ENCODE measurements at regions not wholly inside any gene's neighbourhood (a gene's known extent, or its start where the extent isn't known, plus 50 kb on each side); places are given as distances from the start of the nearest gene placed in this dataset.

- intact Hi-C loops (cut with micrococcal nuclease): no loop called here
- H3K9me2 ChIP-seq (replicated peaks; ENCODE audit: low read length): no peaks in the 10 kb centered on the region
- POLR2A ChIA-PET (ENCODE audit: unreplicated experiment): no interaction called here
- H4K20me1 ChIP-seq (ENCODE audit: low read length): no peaks in the 10 kb centered on the region
- no peak overlapping the region for H3K9ac ChIP-seq (ENCODE audit: low read length)
- H3K9me3 ChIP-seq (ENCODE audit: low read length): 0 out of 2 replicates have a peak, but pooled peaks cover 5% of the 10 kb centered on the region
- H3K4me1 ChIP-seq (ENCODE audit: insufficient read depth, low read length): no peaks in the 10 kb centered on the region
- ATAC-seq: no peak
- no peak for TF ChIP-seq EZH2phosphoT487 (IDR thresholded peaks at IDR 0.05; ENCODE audit: borderline replicate concordance, low read length)
- TF ChIP-seq CTCF (conservative IDR thresholded peaks at IDR 0.05; ENCODE audit: low read depth, low read length): no peak
- no peak for TF ChIP-seq EZH2 (IDR thresholded peaks at IDR 0.05; ENCODE audit: low read length, unreplicated experiment)
- no peaks in the 10 kb centered on the region for H3K79me2 ChIP-seq (ENCODE audit: low read length)
- no peak overlapping the region for H2AFZ ChIP-seq (ENCODE audit: low read length)
- no peak overlapping the region for H3K4me3 ChIP-seq (ENCODE audit: low read length)
- no peak for DNase-seq
- CTCF ChIA-PET: no interaction called here
- no peak overlapping the region for H3K27ac ChIP-seq (ENCODE audit: low read length)
- no peaks in the 10 kb centered on the region for H3K27me3 ChIP-seq (ENCODE audit: low read length)
- H3F3A ChIP-seq (ENCODE audit: low read length, unreplicated experiment): no peaks in the 10 kb centered on the region
- no TSS peak for BruUV-seq (replicated peaks)
- H3K4me2 ChIP-seq (ENCODE audit: low read length): no peak overlapping the region
- no peaks in the 10 kb centered on the region for H3K36me3 ChIP-seq (ENCODE audit: low read depth, low read length)
Observed at GRCh38 chr4:58543465-58543864, 1433.3 kb upstream of the IGFBP7 start.

GRCh38 chr4:58541926-58542325 lies 1431.7 kb upstream of the IGFBP7 start:
- no peak overlapping the region for H3K27ac ChIP-seq (ENCODE audit: low read length)
- no peak overlapping the region for H3K4me3 ChIP-seq (ENCODE audit: low read length)
- POLR2A ChIA-PET (ENCODE audit: unreplicated experiment): no interaction called here
- H3K36me3 ChIP-seq (ENCODE audit: low read depth, low read length): no peaks in the 10 kb centered on the region
- DNase-seq: no peak
- TF ChIP-seq CTCF (conservative IDR thresholded peaks at IDR 0.05; ENCODE audit: low read depth, low read length): no peak
- no peak for TF ChIP-seq EZH2 (IDR thresholded peaks at IDR 0.05; ENCODE audit: low read length, unreplicated experiment)
- no peak for TF ChIP-seq EZH2phosphoT487 (IDR thresholded peaks at IDR 0.05; ENCODE audit: borderline replicate concordance, low read length)
- H3K79me2 ChIP-seq (ENCODE audit: low read length): no peaks in the 10 kb centered on the region
- no peaks in the 10 kb centered on the region for H3K4me1 ChIP-seq (ENCODE audit: insufficient read depth, low read length)
- H3K9me2 ChIP-seq (replicated peaks; ENCODE audit: low read length): no peaks in the 10 kb centered on the region
- intact Hi-C loops (cut with micrococcal nuclease): no loop called here
- H3K4me2 ChIP-seq (ENCODE audit: low read length): no peak overlapping the region
- H3K27me3 ChIP-seq (ENCODE audit: low read length): no peaks in the 10 kb centered on the region
- no peak overlapping the region for H2AFZ ChIP-seq (ENCODE audit: low read length)
- no peaks in the 10 kb centered on the region for H3F3A ChIP-seq (ENCODE audit: low read length, unreplicated experiment)
- BruUV-seq (replicated peaks): no TSS peak
- no peak overlapping the region for H3K9ac ChIP-seq (ENCODE audit: low read length)
- 0 out of 2 replicates have a peak, but pooled peaks cover 5% of the 10 kb centered on the region for H3K9me3 ChIP-seq (ENCODE audit: low read length)
- H4K20me1 ChIP-seq (ENCODE audit: low read length): no peaks in the 10 kb centered on the region
- no peak for ATAC-seq
- CTCF ChIA-PET: interaction anchor here (0.6 kb wide), 1 partner anchor 14 kb away, joined by 3 read pairs; no protein-coding TSS in a partner anchor

GRCh38 chr4:58522765-58523382 lies 1412.7 kb upstream of the IGFBP7 start:
- H3K27me3 ChIP-seq (ENCODE audit: low read length): no peaks in the 10 kb centered on the region
- no peak for DNase-seq
- H3K9me3 ChIP-seq (ENCODE audit: low read length): no peaks in the 10 kb centered on the region
- H3K27ac ChIP-seq (ENCODE audit: low read length): no peak overlapping the region
- H3K9ac ChIP-seq (ENCODE audit: low read length): no peak overlapping the region
- H3K4me1 ChIP-seq (ENCODE audit: insufficient read depth, low read length): no peaks in the 10 kb centered on the region
- intact Hi-C loops (cut with micrococcal nuclease): no loop called here
- TF ChIP-seq CTCF (conservative IDR thresholded peaks at IDR 0.05; ENCODE audit: low read depth, low read length) (no peak), EZH2phosphoT487 (IDR thresholded peaks at IDR 0.05; ENCODE audit: borderline replicate concordance, low read length) (no peak), EZH2 (IDR thresholded peaks at IDR 0.05; ENCODE audit: low read length, unreplicated experiment) (no peak)
- H3K36me3 ChIP-seq (ENCODE audit: low read depth, low read length): no peaks in the 10 kb centered on the region
- no peak overlapping the region for H3K4me3 ChIP-seq (ENCODE audit: low read length)
- ChIA-PET CTCF (no interaction called here), POLR2A (ENCODE audit: unreplicated experiment) (no interaction called here)
- no peak for ATAC-seq
- H3K9me2 ChIP-seq (replicated peaks; ENCODE audit: low read length): no peaks in the 10 kb centered on the region
- H3K79me2 ChIP-seq (ENCODE audit: low read length): no peaks in the 10 kb centered on the region
- BruUV-seq (replicated peaks): no TSS peak
- H4K20me1 ChIP-seq (ENCODE audit: low read length): no peaks in the 10 kb centered on the region
- H3K4me2 ChIP-seq (ENCODE audit: low read length): no peak overlapping the region
- H3F3A ChIP-seq (ENCODE audit: low read length, unreplicated experiment): no peaks in the 10 kb centered on the region
- H2AFZ ChIP-seq (ENCODE audit: low read length): no peak overlapping the region

Measured in PC-3 (cell line).